ENCODE measurements at regions not wholly inside any gene's neighbourhood (a gene's known extent, or its start where the extent isn't known, plus 50 kb on each side); places are given as distances from the start of the nearest gene placed in this dataset.

DNA sequence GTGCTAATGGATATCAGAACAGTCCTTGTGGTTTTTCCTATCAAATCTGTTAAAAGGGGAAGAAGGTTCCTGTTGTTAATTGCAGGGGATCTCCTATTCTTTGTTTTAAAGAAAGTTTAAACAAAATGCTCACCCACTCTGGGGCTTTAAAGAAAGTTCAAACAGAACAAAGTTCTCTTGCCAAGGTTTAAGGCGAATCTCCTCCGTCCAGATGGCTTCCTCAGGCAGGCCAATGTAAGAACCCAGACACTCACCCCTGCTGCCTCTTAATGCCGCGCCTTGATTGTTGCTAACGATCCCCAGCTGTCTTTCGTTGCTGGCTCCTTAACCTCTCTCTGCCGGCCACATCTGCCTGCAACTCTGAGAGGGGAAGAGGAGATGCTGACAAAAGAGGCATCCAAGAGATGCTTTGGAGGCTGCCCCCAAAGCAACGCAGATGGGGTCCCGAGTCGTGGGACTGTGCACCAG lies 235.0 kb upstream of the PRDM1 start:
- no peak for DNase-seq (ENCODE audit: low spot score)

DNA sequence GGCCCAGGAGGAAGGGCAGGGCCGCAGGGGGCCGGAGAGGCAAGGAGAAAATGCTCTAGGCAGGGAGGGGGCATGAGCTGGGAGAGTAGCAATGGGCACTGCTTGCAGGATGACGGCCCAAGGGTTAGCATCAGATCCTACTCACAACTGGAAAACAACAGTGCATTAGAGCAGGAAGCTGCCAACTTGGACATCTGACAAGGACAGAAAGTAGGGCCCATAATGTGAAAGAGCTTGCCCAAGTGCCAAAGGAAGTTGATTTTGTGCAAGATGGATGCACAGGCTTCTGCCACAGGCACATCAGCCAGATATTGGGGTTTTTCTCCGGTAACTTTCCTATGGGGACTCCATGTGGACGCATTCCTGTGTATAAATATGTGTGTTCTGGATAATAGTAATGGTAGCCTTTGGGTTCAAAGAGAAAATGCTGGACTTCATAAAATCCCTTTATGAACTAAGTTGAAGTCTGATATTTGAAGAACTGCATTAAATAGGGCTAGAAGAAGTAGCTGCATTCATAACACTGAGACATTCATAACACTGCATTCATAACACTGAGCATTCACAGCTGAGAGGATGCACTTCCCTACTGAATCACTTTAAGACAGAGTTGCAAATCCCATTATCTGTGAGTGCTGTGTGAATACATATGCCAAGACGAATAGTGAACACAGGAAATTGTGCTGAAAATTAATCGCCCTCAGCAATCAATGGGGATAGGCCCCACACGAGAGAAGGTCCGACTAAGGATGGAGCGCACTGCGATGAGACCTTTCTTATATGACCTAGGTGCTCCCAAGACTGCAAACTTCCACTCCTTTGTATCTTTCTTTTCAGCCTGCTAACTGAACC lies 235.6 kb upstream of the PRDM1 start:
- no peak for DNase-seq (ENCODE audit: low spot score)

DNA sequence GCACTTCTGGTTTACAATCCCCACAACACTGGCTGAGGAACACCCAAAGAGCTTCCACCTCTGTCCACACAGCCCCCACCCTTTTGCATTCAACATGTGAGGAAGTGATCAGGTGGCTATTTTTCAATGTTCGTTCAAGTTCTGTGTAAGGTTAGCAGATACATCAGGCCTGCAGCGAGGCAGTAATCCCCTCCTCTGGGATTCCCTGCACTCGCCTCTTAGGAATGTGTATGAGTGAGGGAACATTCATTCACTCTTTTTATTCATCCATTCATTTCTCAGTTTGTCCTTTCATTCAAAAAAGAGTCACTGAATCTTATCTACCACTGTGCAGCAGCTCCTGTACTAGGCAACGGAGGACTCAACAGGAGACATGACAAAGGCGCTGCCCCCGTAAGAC lies 236.4 kb upstream of the PRDM1 start:
- no peak for DNase-seq (ENCODE audit: low spot score)

DNA sequence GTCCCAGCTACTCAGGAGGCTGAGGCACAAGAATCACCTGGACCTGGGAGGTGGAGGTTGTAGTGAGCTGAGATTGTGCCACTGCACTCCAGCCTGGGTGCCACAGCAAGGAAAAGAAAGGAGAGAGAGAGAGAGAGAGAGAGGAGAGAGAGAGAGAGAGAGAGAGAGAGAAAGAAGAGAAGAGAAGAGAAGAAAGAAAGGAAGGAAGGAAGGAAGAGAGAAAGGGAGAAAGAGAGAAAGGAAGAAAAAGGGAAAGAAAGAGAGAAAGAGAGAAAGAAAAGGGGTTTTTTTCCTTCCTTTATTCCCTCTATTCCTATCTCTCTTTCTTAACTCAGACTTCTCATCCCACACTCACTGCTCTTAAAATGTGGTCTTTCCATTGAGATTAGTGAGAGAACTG lies 238.7 kb upstream of the PRDM1 start:
- DNase-seq (ENCODE audit: low spot score) = no peak

DNA sequence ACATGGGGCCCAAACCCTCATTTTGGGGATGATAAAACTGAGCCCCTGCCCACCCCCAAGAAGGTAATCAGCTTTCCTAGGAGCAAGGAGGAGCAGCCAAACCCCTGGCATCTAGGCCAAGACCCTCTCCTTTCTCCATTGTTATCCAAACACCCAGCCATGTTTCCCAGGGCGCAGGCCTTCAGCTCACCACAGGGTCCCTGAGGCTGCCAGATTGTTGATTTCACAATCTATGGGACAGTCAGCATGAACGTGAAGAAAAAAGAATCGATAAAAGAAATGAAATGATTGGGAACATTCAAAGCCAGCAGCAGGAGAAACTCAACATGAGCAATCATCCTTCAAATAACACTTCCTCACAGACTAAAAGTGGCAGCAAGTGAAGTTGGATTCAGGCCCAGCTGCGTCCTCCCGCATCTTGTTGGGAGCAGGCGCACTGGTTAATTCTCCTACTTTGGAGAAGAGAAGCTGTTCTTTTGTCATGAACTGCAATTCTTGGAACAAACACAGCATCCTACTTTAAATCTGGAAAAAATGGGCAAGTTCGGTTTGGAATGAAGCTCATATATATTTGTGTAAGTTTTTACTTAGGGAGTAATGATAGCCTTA lies 241.8 kb upstream of the PRDM1 start:
- DNase-seq (ENCODE audit: low spot score) = no peak

DNA sequence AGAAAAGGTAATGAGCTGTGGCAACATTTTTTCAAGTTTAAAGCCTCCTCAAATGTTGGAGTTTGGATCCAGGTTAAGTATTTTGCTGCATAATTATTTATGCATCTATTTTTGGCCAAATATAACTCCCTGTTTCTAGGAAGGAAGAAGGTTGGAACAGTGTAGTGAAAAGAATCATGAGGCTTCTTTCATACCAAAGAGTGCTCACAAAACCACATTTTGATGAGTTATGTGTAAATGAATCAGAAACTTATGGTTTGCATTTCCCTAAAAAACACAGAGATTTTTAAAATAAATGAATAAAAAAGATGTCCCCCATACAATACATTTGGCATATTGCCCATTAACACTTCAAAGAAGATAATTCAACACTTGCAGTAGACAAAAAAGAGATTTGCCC lies 246.9 kb upstream of the PRDM1 start:
- no peak for DNase-seq (ENCODE audit: low spot score)

DNA sequence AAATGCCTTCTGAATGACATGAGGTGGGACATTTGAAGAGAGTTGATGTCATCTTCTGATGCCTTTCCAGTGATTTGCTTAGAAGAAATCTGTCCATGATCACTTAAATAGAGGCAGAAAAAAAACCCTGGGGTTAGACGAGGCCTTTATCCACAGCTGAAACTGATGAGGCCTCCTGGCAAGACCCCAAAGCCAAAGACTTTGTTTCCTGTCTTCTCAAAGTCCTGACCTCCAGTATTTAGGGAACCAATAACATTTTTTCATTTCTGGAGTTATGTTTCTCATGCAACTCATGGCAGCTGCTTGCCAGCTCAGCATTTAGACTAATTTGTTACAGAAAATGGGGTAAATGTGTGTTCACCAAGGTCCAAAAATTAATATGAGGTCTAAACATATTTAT lies 248.0 kb upstream of the PRDM1 start:
- DNase-seq (ENCODE audit: low spot score) = no peak

DNA sequence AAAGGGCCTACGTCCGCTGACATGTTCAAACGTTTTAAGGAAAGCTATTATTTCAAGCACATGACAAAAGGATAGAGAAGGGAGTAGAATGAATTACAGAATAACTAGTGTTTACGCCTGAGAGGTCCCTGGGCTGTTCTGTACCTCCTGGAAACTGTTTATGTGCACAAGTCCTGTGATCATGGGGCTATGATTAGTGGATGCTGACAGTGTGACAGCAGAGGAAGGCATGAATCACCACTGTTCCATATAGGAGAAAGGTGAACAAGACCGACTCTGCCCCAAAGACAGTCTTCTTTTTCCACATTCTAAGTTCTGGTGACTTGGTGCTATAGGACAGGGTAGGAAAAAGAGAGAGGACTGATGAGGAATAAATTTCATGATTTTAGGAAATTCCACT lies 249.2 kb upstream of the PRDM1 start:
- no peak for DNase-seq (ENCODE audit: low spot score)

DNA sequence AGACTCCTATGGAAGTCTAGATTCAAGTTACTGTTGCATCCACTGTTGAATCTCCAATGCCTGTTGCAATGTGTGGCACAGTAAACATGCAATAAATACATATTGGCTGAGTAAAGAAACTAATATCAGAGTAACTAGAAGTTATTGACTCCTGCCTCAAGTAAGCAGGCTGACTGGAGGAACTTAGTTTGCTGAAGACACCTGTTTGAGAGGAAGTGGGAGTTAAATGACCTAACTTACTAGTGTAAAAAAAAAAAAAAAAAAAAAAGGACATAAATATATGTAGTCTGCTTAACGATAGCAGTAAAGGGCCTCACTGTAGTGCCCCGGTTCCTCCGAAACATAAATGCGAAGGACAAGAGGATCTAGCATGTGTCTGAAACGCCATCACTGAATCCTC lies 249.8 kb upstream of the PRDM1 start:
- DNase-seq (ENCODE audit: low spot score) = no peak

DNA sequence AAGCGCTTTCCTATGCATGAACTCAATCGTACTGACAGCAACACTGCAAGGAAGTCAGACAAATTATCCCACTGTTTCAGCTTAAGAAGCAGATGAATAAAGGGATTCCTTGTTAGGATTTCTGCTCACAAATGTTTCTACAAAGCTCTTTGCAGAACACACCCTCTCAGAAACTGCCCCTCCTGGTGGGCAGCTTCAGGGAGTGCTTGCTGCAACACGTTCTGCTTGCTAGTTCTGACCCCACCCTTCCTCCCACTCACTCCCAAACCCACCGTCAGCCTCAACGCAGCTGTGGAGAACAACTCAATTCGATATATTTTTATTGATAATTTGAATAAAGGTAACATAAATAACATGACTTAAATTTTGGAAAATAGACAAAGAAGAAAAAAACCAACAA lies 250.8 kb upstream of the PRDM1 start:
- no peak for DNase-seq (ENCODE audit: low spot score)

DNA sequence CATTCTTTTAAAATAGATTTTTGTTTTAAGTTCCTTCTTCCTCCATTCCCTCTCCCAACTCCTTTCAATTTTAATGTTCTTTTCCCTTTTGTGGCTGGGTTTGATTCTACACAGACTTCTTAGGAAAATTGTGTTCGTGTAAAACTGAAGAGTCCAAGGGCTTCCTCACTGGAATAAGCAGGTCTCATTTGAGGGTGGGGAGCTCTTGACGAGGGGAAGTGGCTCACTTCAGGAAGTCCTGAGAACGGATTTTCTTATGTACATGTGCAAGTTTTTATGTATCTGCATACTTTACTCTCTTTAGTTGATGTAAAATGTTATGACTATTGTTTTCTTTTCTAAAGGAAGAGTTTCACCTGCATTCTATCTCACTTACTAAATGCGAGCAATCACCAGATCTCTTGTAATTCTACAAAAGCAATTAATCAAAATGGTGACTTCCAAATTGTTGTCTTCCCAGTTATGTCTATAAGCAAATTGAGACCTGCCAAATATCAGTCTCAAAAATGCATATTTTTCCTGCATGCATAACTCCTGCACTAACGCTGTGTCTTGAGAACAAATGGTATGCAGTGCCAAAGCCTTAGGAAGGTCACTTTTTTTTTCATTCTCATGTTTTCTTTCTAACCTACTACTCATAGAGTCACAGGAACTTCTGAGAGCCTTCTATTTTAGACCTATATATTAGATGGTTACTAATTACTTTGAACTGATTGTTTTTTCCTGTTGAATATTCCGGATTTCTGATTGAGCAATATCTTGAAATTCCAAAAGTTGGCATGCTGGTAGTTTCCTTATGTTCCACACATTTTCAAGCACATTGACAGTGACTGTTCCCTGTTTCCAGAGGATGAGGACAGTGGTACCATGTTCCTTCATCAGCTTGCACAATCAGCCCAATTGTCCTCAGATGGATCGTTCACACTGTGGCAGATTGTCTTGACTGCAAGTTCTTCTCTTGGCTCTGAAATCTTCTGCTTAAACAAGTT lies 251.9 kb upstream of the PRDM1 start:
- DNase-seq (ENCODE audit: low spot score) = no peak

DNA sequence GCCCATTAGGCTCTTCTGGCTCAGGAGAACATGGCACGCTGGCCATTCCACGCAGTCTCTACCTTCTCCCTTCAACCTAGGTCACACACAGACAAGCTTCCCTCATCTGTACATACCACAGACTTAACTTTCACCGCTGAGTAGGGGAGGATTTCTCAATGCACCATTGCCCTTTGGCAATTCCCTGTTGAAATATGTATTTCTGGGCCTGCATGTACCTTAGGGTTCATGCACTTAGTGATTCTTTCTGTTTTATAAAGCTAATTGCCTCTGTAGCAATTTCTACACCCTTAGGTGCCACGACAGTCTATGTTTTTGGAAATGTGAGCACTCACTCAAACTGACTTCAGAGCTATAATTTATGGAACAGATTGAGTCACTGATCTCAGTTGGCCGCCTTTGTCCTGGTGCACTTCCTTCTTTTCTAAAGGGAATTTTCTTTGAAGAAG lies 253.8 kb upstream of the PRDM1 start:
- no peak for DNase-seq (ENCODE audit: low spot score)

DNA sequence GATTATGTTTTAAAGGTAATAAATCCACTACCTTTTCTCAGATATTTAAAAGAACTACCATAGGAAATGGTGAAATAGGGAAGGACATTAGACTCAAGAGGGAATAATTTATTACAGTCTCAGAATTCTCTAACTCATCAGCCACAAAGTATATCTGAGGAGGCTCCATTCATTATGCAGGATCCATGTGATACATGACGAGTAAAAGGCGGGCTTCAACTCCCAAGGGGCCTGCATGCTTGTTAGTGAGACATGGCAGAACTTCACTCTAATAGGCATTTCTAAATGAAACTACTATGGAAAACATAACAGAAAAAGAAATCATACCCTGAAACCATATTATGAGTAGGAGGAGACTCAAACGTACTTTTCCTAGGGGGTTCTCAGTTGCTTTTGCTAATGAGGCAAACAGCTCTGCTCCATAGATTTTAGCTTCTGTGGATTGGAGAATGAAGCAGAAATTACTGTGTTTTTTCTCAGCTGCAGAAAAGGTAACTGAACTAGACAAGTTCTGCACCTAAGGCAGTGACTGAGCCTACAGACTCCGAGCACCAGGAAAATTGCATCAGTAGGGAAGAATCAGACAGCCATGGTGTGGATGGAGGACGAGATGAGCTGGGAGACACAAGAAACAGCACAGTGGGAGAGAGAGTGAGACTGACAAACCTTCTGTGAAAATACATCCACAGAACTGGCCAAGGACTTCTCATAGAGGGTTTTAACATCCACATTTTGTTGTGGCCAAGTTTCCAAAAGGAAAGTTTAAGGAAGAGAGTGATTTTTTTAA lies 254.6 kb upstream of the PRDM1 start:
- DNase-seq (ENCODE audit: low spot score) = peak; percentile 17

DNA sequence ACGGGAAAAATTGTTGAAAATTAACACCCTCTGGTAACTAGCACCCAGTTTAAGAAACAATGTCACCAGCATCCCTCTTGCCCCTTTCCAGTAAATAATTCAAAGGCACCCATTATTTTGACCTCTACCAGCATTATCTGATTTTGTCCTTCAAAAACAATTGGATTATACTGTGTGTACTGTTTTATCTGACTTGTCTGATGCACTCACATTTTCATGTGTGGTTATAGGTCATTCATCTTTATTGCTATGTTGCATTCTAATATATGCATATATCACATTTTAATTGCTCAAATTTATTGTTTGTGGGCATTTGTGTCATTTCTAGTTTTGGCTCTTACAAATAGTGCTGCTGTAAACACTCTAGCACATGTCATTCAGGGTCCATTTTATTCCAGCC lies 260.9 kb upstream of the PRDM1 start:
- DNase-seq (ENCODE audit: low spot score) = no peak

DNA sequence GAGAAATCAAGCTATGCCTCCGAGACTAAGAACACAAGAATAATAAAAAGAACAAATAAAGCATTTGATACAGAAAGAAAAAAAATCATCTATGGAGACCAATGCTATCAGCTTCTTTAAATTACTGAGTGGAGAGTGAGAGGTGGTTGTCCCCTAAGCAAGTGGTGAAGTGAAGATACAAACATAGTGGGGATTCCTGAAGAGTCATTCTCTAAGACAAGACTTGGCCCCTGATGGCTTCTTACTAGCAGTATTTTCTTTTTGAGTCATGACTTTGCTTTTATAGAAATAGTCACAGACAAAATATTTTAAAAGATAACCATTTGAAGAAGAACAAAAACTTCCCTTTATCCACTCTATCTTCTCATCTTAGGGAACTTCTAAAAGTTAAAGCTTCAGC lies 261.4 kb upstream of the PRDM1 start:
- DNase-seq (ENCODE audit: low spot score) = no peak

DNA sequence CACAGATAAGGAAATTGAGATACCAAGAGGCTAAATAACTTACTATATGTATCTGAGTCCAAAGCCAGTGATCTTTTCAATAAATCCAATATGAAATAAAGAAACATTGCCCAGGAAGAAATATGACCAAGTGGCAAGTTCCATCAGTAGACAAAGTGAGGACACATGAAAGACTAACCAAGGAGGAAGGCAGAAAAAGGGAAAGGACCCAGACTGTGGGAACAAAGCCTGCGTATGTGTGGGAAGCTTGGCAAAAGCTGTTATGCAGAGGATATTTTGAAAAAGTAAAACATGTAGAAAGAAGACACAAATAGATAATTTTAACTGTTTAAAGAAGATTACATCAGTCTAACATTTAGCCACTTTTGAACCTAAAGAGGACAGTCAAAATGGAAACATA lies 264.4 kb upstream of the PRDM1 start:
- DNase-seq (ENCODE audit: low spot score) = no peak

DNA sequence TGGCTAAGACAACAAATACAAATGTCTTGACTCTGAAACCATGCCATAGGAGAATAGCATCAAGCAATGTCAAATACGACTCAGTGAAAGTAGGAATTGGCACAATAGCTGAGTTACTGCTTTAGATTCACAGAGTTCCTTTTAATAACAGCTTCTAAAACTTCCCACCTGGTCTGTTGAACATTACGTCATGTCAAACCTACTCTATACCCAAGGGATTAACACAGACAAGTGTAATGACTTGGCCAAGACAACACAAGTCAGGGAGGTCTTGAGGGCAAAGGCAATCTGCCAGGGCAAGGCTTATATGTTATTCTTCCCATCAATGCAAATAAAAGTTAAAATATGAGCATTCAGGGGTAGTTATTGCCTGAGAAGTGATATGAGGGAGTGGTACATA lies 265.1 kb upstream of the PRDM1 start:
- DNase-seq (ENCODE audit: low spot score) = no peak

DNA sequence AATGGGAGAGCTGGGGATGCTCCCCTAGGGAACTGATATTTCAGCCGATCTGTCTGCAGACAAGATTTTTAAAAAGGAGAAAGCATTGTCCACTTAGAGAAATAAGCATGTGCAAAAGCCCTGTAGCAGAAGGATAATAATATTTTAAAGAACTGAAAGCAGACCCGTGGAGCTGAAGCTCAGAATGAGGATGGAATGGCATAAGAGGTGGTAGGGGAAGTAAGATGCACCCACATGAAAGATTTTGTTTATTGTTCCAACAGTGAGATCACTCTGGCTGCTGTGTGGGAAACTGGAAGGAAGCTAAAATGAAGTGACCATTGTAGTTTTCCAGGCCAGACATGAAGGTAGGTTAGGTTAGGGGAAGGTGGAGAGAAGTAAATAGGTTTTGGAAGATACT lies 266.4 kb upstream of the PRDM1 start:
- no peak for DNase-seq (ENCODE audit: low spot score)

DNA sequence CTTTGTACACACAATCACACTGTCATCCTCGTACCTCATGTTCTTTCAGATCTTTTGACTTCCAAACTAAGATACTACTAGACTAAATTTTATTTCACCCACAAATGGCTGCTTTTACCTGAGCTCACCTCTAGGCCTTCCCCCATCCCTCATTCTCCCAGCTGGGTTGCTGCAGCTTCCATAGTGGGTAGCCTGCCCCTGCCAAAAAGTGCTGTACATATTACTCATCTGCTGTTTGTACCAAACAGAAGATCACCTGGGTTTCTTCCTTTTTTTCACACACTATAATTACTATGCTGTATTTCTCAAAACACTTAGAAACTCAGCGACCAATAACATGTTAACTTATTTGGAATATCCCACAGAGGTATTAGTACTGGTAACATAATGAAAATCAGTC lies 267.6 kb upstream of the PRDM1 start:
- DNase-seq (ENCODE audit: low spot score) = no peak

DNA sequence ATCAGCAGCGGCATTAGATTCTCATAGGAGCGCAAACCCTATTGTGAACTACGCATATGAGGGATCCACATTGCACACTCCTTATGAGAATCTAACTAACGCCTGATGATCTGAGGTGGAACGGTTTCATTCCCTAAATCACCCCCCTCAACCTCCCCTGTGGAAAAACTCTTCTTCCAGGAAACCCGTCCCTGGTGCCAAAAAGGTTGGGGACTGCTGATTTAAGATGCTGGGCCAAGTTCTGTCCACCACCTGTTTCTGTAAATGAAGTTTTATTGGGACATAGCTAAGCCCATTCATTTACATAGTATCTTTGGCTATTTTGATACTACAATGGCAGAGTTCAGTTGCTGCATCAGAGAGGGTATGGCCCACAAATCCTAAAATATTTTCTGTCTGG lies 268.2 kb upstream of the PRDM1 start:
- no peak for DNase-seq (ENCODE audit: low spot score)

DNA sequence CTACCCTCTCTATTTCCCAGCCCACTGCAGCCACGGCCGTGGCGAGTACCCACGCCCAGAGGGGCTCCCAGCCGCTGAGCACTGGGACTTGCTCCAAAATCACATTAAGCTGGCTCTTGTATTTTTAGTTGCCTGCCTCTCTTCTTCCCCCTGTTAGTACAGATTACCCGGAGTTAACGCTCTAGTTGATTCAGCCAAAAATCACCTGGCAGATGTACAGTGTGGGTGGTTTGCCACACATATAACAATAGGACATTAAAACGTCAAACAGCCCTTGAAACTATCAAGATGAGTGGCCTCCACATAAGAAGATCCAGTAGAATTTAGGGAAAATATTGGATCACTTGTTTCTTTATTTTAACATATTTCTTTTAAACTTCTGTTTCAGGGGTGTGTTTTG lies 268.8 kb upstream of the PRDM1 start:
- DNase-seq (ENCODE audit: low spot score) = no peak
